ENCODE measurements at regions not wholly inside any gene's neighbourhood (a gene's known extent, or its start where the extent isn't known, plus 50 kb on each side); places are given as distances from the start of the nearest gene placed in this dataset.

- Histone ChIP-seq H3K9me3 (ENCODE audit: control insufficient read depth in 2 of 3, insufficient read depth in 1 of 3, low read length in 3 of 3) (no peaks in the 10 kb centered on the region), H3K9ac (ENCODE audit: low read length in 3 of 3) (no peak overlapping the region), H3K27ac (ENCODE audit: low read depth in 2 of 2, low read length in 2 of 2) (no peak overlapping the region), H3K27me3 (ENCODE audit: control insufficient read depth, insufficient read depth, low read length) (no peaks in the 10 kb centered on the region), H3K4me3 (ENCODE audit: low read length in 3 of 3) (no peak overlapping the region), H3K4me1 (ENCODE audit: control insufficient read depth in 2 of 3, insufficient read depth in 2 of 3, low read depth in 1 of 3, low read length in 3 of 3) (no peaks in the 10 kb centered on the region), H3K36me3 (ENCODE audit: control insufficient read depth in 2 of 3, insufficient read depth in 3 of 3, low read length in 3 of 3) (no peaks in the 10 kb centered on the region)
- TF ChIP-seq CTCF (IDR thresholded peaks at IDR 0.05; ENCODE audit: borderline replicate concordance, extremely low read depth, insufficient read depth): no peak
- intact Hi-C loops (cut with DNase I): no loop called here
- DNase-seq (no peak), FAIRE-seq (no peak)
Observed at GRCh38 chr6:137734005-137734874, 132.8 kb upstream of the TNFAIP3 start.

GRCh38 chr6:137734875-137735182 lies 132.2 kb upstream of the TNFAIP3 start:
- no peak overlapping the region for H3K27ac ChIP-seq (ENCODE audit: low read depth in 2 of 2, low read length in 2 of 2)
- no peak overlapping the region for H3K9ac ChIP-seq (ENCODE audit: low read length in 3 of 3)
- H3K9me3 ChIP-seq (ENCODE audit: control insufficient read depth in 2 of 3, insufficient read depth in 1 of 3, low read length in 3 of 3): no peaks in the 10 kb centered on the region
- intact Hi-C loops (cut with DNase I): no loop called here
- no peak overlapping the region for H3K4me3 ChIP-seq (ENCODE audit: low read length in 3 of 3)
- no peaks in the 10 kb centered on the region for H3K27me3 ChIP-seq (ENCODE audit: control insufficient read depth, insufficient read depth, low read length)
- no peaks in the 10 kb centered on the region for H3K4me1 ChIP-seq (ENCODE audit: control insufficient read depth in 2 of 3, insufficient read depth in 2 of 3, low read depth in 1 of 3, low read length in 3 of 3)
- TF ChIP-seq CTCF (IDR thresholded peaks at IDR 0.05; ENCODE audit: borderline replicate concordance, extremely low read depth, insufficient read depth): no peak
- FAIRE-seq (no peak), DNase-seq (no peak)
- H3K36me3 ChIP-seq (ENCODE audit: control insufficient read depth in 2 of 3, insufficient read depth in 3 of 3, low read length in 3 of 3): no peaks in the 10 kb centered on the region

- TF ChIP-seq CTCF (IDR thresholded peaks at IDR 0.05; ENCODE audit: borderline replicate concordance, extremely low read depth, insufficient read depth): no peak
- FAIRE-seq (no peak), DNase-seq (no peak)
- Histone ChIP-seq H3K27me3 (ENCODE audit: control insufficient read depth, insufficient read depth, low read length) (no peaks in the 10 kb centered on the region), H3K4me1 (ENCODE audit: control insufficient read depth in 2 of 3, insufficient read depth in 2 of 3, low read depth in 1 of 3, low read length in 3 of 3) (no peaks in the 10 kb centered on the region), H3K36me3 (ENCODE audit: control insufficient read depth in 2 of 3, insufficient read depth in 3 of 3, low read length in 3 of 3) (no peaks in the 10 kb centered on the region), H3K9me3 (ENCODE audit: control insufficient read depth in 2 of 3, insufficient read depth in 1 of 3, low read length in 3 of 3) (no peaks in the 10 kb centered on the region), H3K9ac (ENCODE audit: low read length in 3 of 3) (no peak overlapping the region), H3K27ac (ENCODE audit: low read depth in 2 of 2, low read length in 2 of 2) (no peak overlapping the region), H3K4me3 (ENCODE audit: low read length in 3 of 3) (no peak overlapping the region)
- intact Hi-C loops (cut with DNase I): no loop called here
Observed at GRCh38 chr6:137736048-137736818, 130.8 kb upstream of the TNFAIP3 start.
